ENCODE measurements at regions not wholly inside any gene's neighbourhood (a gene's known extent, or its start where the extent isn't known, plus 50 kb on each side); places are given as distances from the start of the nearest gene placed in this dataset.

DNA sequence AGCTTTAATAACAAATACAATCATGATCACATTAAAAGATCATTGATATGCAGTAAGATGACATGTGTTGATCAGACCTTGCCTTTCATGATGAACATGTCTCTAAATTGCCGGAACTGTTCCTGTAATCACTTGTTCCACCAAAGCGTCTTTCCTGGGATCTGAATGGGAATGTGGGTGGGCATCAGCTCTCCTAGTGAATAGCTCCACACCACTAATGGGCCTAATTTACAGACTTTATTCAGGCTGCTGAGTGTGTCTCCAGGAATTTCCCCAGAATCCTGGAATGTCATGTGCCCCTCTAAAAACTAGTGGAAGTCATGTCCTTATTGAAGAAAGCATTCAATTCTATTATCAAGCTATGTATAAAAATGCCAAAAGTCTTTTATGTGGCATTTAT, 765.1 kb upstream of the CTNND2 start:
- TF ChIP-seq EZH2 (IDR thresholded peaks at IDR 0.05; ENCODE audit: borderline replicate concordance) (no peak), EZH2phosphoT487 (IDR thresholded peaks at IDR 0.05; ENCODE audit: low read depth, severe bottlenecking, unreplicated experiment) (no peak)
- TF ChIP-seq, protein P1, sequence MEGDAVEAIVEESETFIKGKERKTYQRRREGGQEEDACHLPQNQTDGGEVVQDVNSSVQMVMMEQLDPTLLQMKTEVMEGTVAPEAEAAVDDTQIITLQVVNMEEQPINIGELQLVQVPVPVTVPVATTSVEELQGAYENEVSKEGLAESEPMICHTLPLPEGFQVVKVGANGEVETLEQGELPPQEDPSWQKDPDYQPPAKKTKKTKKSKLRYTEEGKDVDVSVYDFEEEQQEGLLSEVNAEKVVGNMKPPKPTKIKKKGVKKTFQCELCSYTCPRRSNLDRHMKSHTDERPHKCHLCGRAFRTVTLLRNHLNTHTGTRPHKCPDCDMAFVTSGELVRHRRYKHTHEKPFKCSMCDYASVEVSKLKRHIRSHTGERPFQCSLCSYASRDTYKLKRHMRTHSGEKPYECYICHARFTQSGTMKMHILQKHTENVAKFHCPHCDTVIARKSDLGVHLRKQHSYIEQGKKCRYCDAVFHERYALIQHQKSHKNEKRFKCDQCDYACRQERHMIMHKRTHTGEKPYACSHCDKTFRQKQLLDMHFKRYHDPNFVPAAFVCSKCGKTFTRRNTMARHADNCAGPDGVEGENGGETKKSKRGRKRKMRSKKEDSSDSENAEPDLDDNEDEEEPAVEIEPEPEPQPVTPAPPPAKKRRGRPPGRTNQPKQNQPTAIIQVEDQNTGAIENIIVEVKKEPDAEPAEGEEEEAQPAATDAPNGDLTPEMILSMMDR (IDR thresholded peaks at IDR 0.05; ENCODE audit: poor library complexity) = no peak

Data from hepatocyte (in vitro differentiated cells).